Smooth muscle cell (in vitro differentiated cells): ENCODE measurements at regions not wholly inside any gene's neighbourhood (a gene's known extent, or its start where the extent isn't known, plus 50 kb on each side); places are given as distances from the start of the nearest gene placed in this dataset.

Experiments used
- DNase-seq: peaks from one replicate; lab custom pipeline; 2025; ENCODE audit not compliant: unreplicated experiment; lab: John Stamatoyannopoulos, UW
- H2AFZ ChIP-seq: fragments of 200-600 bp; sonication (generic); 2 replicates; pipeline ENCODE4 v1.6.0; 2016; ENCODE audit warnings: antibody characterized with exemption, low read depth, mild to moderate bottlenecking
- H3F3A ChIP-seq: fragments of 200-600 bp; sonication (generic); 2 replicates; pipeline ENCODE4 v1.6.0; 2017; ENCODE audit warnings: antibody characterized with exemption, low read depth
- H3K27ac ChIP-seq: fragments of 200-600 bp; sonication (generic); 2 replicates; pipeline ENCODE4 v1.5.1; 2016; ENCODE audit warnings: low read depth, mild to moderate bottlenecking
- H3K27me3 ChIP-seq: fragments of 200-600 bp; sonication (generic); 2 replicates; pipeline ENCODE4 v1.6.1; 2016; ENCODE audit warnings: low read depth, mild to moderate bottlenecking
- H3K36me3 ChIP-seq: fragments of 200-600 bp; sonication (generic); 2 replicates; pipeline ENCODE4 v1.5.1; 2016; ENCODE audit warnings: low read depth
- H3K4me1 ChIP-seq: fragments of 200-600 bp; sonication (generic); 2 replicates; pipeline ENCODE4 v1.5.1; 2016; ENCODE audit warnings: low read depth
- H3K4me2 ChIP-seq: fragments of 200-600 bp; sonication (generic); 2 replicates; pipeline ENCODE4 v1.6.0; 2016; ENCODE audit warnings: mild to moderate bottlenecking
- H3K4me3 ChIP-seq: fragments of 200-600 bp; sonication (generic); 2 replicates; pipeline ENCODE4 v1.5.1; 2016; ENCODE audit warnings: mild to moderate bottlenecking
- H3K79me2 ChIP-seq: fragments of 200-600 bp; sonication (generic); 2 replicates; pipeline ENCODE4 v1.6.0; 2016; ENCODE audit warnings: low read depth, mild to moderate bottlenecking
- H3K9ac ChIP-seq: fragments of 200-600 bp; sonication (generic); 2 replicates; pipeline ENCODE4 v1.6.0; 2016; ENCODE audit warnings: low read depth
- H3K9me3 ChIP-seq: fragments of 200-600 bp; sonication (generic); replicated peaks from 2 replicates; pipeline ENCODE4 v1.5.1; 2016; ENCODE audit warnings: low read depth
- H4K20me1 ChIP-seq: fragments of 200-600 bp; sonication (generic); 2 replicates; pipeline ENCODE4 v1.6.0; 2016; ENCODE audit warnings: low read depth
- CTCF ChIP-seq: fragments of 200-600 bp; sonication (generic); IDR thresholded peaks from 2 replicates; pipeline ENCODE4 v1.5.1; 2017; ENCODE audit warnings: borderline replicate concordance, mild to moderate bottlenecking, antibody characterized with exemption; ENCODE audit not compliant: insufficient read depth, poor library complexity, severe bottlenecking
- WGBS: methylation state at CpG from one replicate; pipeline ENCODE4 v1.1.7; 2016; ENCODE audit warnings: low lambda C conversion rate; 5-methylcytosine and 5-hydroxymethylcytosine counted together

DNA sequence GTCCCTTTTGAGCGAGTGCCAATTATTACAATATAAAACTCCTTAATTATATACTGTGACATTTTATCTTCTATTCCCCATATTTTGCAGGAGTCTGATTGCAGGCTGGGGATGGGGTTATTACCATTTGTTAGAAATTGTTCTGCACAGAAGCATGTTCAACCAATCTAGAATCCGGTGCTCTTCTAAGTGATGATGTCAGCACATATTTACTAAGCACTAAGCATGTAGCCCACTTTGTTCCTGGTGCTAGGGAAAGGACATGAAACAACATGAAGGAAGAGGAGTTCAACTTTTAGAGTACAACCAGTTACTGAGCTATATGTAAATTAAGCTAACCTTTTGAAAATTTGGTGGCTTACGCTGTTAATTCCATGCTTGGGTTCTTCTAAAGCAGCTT, 52.8 kb upstream of the IL1RAPL2 start:
- no peaks in the 10 kb centered on the region for H3F3A ChIP-seq
- WGBS = 83% methylated on average over 3 of the region's 3 CpGs

GRCh38 chrX:104510801-104511200, 55.2 kb upstream of the IL1RAPL2 start:
- H4K20me1 ChIP-seq = no peaks in the 10 kb centered on the region
- DNase-seq = no peak
- H2AFZ ChIP-seq = no peak overlapping the region
- H3K79me2 ChIP-seq = no peaks in the 10 kb centered on the region
- H3K4me1 ChIP-seq = no peaks in the 10 kb centered on the region
- H3K4me2 ChIP-seq = no peak overlapping the region
- H3K36me3 ChIP-seq = no peaks in the 10 kb centered on the region
- H3F3A ChIP-seq = no peaks in the 10 kb centered on the region
- H3K27ac ChIP-seq = no peak overlapping the region
- 79% methylated on average over 2 of the region's 2 CpGs for WGBS
- no peaks in the 10 kb centered on the region for H3K27me3 ChIP-seq
- H3K4me3 ChIP-seq = no peak overlapping the region
- no peaks in the 10 kb centered on the region for H3K9me3 ChIP-seq
- H3K9ac ChIP-seq = no peak overlapping the region
- TF ChIP-seq CTCF = no peak

More for the DNA sequence above, 52.8 kb upstream of the IL1RAPL2 start:
- H3K27me3 ChIP-seq = no peaks in the 10 kb centered on the region
- H3K4me2 ChIP-seq = no peak overlapping the region
- DNase-seq = no peak
- no peaks in the 10 kb centered on the region for H4K20me1 ChIP-seq
- no peaks in the 10 kb centered on the region for H3K9me3 ChIP-seq
- H2AFZ ChIP-seq = no peak overlapping the region
- H3K4me3 ChIP-seq = no peak overlapping the region
- no peaks in the 10 kb centered on the region for H3K4me1 ChIP-seq
- no peaks in the 10 kb centered on the region for H3K79me2 ChIP-seq
- no peak overlapping the region for H3K27ac ChIP-seq
- TF ChIP-seq CTCF = no peak
- no peaks in the 10 kb centered on the region for H3K36me3 ChIP-seq
- no peak overlapping the region for H3K9ac ChIP-seq

DNA sequence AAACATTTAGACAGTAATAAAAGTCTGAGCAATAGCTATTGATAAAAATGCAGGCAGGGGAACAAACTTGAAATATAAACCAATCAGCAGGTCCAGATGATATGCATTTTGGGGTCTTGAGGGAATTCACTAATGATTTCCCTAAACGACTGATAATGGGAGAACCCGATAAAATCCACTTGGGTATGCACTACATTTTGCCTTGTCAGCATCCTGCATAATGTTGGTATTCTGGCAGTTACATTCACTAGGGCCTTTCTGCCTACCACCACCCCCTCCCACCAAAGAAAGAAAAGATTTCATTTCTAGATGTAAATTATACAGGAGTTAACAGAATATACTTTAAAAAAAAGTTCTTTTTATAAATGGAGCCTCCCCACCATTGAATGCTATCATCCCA, 63.5 kb upstream of the IL1RAPL2 start:
- no peak for TF ChIP-seq CTCF
- WGBS = 80% methylated on average over 2 of the region's 2 CpGs

DNA sequence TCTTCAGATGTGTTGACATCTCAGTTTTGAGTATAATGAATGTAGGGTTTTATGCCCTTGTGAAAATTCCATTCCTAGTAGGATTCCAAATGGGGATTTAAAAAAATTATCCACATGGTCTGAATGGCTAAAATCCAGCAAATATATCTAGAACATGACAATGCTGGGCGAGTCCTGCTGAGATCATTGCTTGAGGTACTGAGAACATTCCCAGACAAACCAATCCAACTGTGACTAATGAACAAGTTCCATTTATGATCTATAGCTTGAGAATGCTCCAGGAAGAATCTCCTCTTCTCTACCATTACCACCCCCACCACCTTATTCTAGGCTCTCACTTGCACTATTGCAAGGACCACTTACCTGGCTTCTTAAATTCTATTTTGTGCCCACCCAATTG, 77.2 kb upstream of the IL1RAPL2 start:
- Histone ChIP-seq H3F3A (no peaks in the 10 kb centered on the region), H3K36me3 (no peaks in the 10 kb centered on the region), H3K79me2 (no peaks in the 10 kb centered on the region), H3K27me3 (no peaks in the 10 kb centered on the region), H3K9ac (no peak overlapping the region), H3K9me3 (no peaks in the 10 kb centered on the region), H2AFZ (no peak overlapping the region), H3K27ac (no peak overlapping the region), H3K4me2 (no peak overlapping the region), H4K20me1 (no peaks in the 10 kb centered on the region), H3K4me3 (no peak overlapping the region), H3K4me1 (no peaks in the 10 kb centered on the region)
- DNase-seq = no peak
- 46% methylated on average over 1 of the region's 1 CpG for WGBS
- no peak for TF ChIP-seq CTCF

More for the DNA sequence above, 63.5 kb upstream of the IL1RAPL2 start:
- no peaks in the 10 kb centered on the region for H3F3A ChIP-seq
- H3K9me3 ChIP-seq = no peaks in the 10 kb centered on the region
- H4K20me1 ChIP-seq = no peaks in the 10 kb centered on the region
- H3K27ac ChIP-seq = no peak overlapping the region
- no peak overlapping the region for H3K9ac ChIP-seq
- H3K27me3 ChIP-seq = no peaks in the 10 kb centered on the region
- H2AFZ ChIP-seq = no peak overlapping the region
- H3K4me2 ChIP-seq = no peak overlapping the region
- H3K79me2 ChIP-seq = no peaks in the 10 kb centered on the region
- H3K4me1 ChIP-seq = no peaks in the 10 kb centered on the region
- H3K36me3 ChIP-seq = no peaks in the 10 kb centered on the region
- H3K4me3 ChIP-seq = no peak overlapping the region
- DNase-seq = no peak
